ENCODE measurements at regions not wholly inside any gene's neighbourhood (a gene's known extent, or its start where the extent isn't known, plus 50 kb on each side); places are given as distances from the start of the nearest gene placed in this dataset.
"Not testable (repeated sequence)": the region's sequence is repeated elsewhere in the genome, so short reads cannot be mapped to it uniquely, and the experiment has no call there.

- no peak for DNase-seq (ENCODE audit: low read depth in 4 of 4, low spot score in 3 of 4)
Observed at GRCh38 chr4:94141001-94141400, 66.7 kb upstream of the SMARCAD1 start.

DNA sequence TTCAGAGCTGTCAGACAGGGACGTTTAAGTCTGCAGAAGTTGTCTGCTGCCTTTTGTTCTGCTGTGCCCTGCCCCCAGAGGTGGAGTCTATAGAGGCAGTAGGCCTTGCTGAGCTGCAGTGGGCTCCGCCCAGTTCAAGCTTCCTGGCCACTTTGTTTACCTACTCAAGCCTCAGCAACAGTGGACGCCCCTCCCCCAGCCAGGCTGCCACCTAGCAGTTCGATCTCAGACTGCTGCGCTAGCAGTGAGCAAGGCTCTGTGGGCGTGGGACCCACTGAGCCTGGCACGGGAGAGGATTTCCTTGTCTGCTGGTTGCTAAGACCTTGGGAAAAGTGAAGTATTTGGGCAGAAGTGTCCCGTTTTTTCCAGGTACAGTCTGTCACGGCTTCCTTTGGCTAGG is 59.6 kb upstream of the SMARCAD1 start:
- DNase-seq (ENCODE audit: low read depth in 4 of 4, low spot score in 3 of 4) = not testable (repeated sequence)

DNA sequence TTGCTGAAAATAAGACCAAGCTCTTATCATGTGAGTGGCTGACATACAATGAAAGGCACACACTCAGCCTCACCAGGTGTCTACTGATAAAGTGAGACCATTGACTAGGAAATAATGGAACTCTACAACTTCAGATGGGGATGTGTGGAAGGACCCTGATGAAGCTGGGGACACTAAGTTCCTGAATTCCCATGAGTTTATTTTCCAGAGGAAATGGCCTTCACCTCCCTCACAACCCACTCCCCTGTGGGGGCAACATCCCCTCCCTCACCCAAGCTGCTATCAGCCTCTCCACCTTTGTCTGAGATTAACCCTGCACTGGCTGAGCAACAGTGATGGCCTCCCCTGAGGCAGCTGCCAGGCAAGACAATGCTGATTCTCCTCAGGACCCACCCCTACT is 55.2 kb upstream of the SMARCAD1 start:
- no peak for DNase-seq (ENCODE audit: low read depth in 4 of 4, low spot score in 3 of 4)

DNA sequence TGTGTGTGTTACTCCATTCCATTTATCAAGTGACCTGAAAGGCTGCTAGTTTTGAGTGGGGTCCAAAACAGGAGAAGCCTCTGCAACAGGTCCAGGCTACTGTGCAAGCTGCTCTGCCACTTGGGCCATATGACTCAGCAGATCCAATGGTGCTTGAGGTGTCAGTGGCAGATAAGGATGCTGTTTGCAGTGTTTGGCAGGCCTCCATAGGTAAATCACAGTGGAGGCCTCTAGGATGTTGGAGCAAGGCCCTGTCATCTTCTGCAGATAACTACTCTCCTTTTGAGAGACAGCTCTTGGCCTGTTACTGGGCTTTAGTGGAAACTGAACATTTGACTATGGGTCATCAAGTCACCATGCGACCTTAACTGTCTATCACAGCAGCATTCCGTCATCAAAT is 52.3 kb upstream of the SMARCAD1 start:
- DNase-seq (ENCODE audit: low read depth in 4 of 4, low spot score in 3 of 4) = not testable (repeated sequence)

- DNase-seq (ENCODE audit: low read depth in 4 of 4, low spot score in 3 of 4) = no peak
Observed at GRCh38 chr4:94156826-94157225, 50.8 kb upstream of the SMARCAD1 start.
